ENCODE measurements at regions not wholly inside any gene's neighbourhood (a gene's known extent, or its start where the extent isn't known, plus 50 kb on each side); places are given as distances from the start of the nearest gene placed in this dataset.
"Not testable (repeated sequence)": the region's sequence is repeated elsewhere in the genome, so short reads cannot be mapped to it uniquely, and the experiment has no call there.

DNA sequence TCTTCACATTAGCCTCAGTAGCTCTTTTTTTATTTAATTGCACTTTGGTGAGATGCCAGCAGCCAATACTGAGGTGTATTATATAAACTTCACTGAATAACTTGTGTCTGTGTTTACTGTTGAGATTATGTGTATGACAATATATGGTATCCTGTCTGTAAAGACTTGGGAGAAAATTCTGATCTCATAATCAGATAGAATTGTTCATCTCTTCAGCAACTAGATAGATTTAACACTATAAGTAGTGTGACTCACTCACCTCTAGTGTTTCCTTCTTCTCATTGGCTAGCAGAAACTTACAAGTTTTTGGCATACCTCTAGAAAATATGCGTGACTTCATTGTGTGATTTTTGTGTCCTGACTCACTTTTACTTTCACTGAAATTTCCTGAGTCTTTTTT lies 67.6 kb upstream of the TGFBR2 start:
- no peak for DNase-seq

DNA sequence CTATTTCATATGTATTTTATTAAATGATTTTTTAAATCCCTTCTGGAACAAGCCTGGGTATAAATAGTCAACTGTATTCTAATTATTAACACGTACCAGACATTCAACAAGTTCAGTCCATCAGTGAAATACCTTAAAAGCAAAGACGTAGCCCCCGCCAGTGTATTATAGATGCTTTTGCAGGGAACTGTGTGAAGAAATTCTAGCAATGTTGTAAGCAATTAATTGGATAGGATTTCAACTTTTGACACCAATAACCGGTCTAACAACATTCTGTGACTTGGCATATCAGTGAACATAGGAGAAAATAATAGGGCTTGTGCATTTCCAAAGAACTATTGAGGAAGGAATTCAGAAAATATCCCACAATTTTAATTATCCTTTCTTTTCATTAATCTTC lies 67.2 kb upstream of the TGFBR2 start:
- no peak for DNase-seq

DNA sequence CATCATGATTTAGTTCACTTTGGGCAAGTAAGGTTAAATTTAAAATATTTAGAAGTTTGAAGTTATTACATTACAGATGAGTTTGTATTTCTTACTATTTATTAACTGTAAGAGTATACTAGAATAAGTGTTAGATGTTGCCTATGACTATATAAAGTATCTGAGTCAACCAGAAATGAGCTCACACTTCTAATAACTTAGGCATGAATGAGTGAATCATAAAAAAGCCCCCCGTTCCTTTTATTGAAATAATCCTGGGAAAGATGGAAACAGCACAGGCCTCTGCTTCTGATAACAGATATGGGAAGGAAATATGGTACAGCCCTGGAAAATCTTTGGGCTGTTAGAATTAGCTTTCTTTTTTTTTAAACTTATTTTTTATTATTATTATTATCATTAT lies 66.6 kb upstream of the TGFBR2 start:
- DNase-seq: no peak

DNA sequence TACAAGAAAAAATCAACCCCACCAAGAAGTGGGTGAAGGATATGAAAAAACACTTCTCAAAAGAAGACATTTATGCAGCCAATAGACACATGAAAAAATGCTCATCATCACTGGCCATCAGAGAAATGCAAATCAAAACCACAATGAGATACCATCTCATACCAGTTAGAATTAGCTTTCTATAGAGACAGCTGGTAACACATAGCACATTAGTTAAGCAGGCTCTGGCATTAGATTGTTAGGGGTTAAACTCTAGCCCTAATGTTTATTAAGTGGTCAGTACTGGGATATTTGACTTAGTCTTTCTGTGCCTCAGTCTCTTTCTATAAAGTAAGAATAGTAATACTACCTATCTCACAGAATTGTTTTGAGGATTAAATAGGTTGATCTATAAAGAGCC lies 65.2 kb upstream of the TGFBR2 start:
- not testable (repeated sequence) for DNase-seq

DNA sequence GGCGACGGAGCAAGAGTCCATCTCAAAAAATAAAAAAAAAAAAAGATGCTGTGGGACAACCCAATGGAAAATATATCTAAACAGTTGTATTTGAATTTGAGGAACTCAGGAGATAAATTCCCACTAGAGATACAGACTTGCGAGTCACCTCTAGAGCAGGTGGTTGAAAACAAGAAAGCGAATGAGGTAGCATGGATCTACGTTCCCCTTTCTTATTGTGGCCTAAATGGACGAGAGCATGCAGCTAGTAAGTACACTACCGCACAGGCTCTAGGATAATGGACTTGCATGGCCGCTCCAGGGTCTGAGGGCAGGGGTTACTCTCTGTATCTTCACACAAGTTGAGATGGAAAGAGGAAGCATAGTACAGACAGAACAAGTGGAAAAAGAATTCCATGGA lies 63.5 kb upstream of the TGFBR2 start:
- no peak for DNase-seq

DNA sequence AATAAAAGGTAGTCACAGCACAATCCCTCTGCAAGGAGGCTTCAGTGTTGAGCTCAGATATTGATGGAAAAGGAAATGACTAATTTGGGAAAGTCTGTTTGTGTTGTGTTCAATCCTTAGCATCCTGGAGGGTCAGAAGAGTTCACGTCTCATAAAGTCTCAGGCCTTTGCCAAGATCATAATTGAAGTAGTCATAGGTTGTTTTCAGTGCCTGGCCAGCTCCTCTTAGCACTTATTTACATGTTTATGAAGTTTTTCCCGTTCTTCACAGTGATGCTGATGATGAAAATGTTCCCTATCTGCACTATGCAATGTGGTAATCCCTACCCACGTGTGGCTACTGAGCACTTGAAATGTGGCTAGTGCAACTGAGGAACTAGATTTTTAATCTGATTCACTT lies 61.6 kb upstream of the TGFBR2 start:
- DNase-seq: no peak

DNA sequence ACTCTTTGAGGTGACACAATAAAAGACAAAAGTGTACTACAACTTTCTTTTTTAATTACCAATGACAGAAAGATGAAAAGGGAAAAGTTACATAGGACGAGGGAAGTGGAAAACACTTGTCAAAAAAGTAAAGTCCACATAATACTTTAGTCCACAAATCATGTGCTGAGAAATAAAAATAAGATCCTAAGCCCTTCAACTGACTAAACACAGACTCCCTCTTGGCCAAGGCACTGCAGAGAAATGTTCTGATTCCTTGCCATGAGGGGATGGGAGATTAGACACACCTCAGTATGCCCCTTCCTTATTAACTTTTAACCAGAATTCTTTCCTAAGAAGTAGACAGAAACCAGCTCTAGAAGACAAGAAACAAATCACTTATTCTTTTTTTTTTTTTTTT lies 59.5 kb upstream of the TGFBR2 start:
- no peak for DNase-seq

DNA sequence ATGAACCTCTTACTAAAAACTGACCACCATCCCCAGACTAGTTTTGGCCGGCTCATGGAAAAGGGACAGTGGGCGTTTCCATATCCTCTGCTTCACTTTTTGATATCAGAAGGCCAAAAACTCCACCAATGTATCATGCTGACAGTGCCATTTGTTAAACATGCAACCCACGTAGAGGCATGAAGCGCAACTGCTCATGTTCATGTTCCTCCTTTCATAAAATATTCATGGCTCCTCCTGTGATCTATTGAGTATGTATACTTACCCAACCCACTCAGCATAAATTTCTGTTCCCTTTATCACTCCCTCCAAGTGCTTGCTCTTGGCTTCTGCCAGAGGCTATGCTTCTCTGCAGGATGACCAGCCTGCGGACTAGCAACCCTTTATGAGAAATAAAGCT lies 58.7 kb upstream of the TGFBR2 start:
- no peak for DNase-seq

DNA sequence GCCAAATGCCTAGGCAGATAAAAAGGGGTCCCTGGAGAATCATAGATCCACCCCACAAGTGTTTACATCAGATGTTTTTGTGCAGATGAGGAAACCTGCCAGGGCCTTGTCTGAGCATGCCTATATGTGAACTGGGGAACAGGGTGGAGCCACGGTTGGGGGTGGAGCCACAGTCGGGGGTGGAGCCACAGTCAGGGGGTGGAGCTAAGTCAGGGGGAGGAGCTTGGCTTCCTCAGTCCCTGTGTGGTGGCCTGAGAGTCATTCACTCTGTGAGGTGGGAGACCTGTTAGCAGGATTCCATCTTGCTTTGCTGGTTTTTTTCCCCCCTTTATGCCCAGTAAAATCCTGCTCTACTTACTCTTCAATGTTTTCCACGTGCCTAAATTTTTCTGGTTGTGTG lies 57.8 kb upstream of the TGFBR2 start:
- DNase-seq: peak; percentile 67 to 71

DNA sequence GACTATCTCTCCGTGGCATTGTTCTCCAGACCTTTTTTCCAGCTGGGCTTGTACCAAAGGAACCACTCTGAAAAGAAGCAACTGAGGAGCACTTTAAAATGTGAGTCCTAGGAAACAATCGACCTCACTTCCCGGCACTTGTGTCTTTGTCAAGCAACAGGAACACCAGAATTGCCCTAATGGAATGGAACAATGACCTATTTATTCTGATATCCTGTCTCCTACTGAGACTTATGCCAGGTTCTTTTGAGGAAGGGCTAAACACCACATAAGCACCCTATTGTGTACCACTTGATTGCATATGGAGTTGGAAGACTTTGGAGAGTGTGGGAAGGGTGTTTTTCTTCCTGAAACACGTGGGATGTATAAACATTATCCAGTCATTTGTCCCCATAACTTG lies 56.8 kb upstream of the TGFBR2 start:
- no peak for DNase-seq

DNA sequence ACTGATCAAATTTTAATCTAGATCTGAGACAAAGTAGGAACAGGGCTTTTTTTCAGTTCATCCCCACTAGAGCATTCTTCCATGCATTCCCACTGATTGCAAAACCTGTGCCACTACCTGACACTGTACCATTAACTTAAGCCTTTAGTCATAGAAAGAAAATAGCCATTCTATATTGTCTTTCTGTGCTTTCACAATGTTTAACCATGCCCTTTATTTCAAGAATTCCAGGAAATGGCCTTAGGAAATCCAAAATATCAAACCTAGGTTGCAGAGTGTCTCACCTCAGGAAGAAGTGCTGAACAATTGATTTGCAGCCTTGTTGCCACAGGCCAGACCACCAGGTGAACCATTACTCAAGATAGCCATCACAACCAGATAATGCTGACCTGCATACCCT lies 56.2 kb upstream of the TGFBR2 start:
- no peak for DNase-seq

DNA sequence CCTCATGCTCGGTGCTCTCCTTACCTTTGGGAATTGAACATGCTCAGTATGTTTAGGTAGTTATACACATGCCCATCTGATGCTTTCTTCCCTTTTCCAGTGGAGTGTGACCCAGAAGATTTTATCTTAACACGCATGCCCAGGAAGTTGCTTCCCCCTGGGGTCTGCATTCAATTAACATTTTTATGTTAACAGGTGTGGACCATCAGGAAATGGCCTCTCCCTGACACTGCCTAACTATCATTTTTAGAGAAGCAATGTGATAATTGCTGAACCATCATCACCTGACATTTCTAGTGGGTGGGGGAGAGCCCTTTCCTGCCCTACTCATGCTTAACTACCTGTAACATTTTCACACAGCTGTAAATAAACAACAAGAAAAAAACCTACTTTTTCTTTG lies 55.1 kb upstream of the TGFBR2 start:
- DNase-seq: no peak

DNA sequence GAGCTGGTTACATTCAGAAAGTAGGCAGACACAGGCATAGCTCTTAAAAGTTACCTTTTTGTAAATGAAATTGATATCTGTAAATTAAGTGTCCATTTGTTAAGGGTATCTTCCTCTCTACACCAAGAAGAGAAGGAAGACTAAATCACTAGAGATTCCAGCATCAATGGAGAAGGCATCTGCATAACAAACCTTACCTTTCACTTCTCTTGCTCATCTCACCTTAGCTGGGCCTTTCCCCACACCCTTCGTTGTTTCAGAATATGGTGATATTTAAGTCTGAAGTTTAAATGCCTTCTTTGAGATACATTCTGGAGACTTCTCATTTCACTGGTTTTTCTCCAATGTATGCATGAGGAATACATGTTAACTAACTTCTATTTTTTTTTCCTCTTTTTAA lies 54.5 kb upstream of the TGFBR2 start:
- DNase-seq: no peak

DNA sequence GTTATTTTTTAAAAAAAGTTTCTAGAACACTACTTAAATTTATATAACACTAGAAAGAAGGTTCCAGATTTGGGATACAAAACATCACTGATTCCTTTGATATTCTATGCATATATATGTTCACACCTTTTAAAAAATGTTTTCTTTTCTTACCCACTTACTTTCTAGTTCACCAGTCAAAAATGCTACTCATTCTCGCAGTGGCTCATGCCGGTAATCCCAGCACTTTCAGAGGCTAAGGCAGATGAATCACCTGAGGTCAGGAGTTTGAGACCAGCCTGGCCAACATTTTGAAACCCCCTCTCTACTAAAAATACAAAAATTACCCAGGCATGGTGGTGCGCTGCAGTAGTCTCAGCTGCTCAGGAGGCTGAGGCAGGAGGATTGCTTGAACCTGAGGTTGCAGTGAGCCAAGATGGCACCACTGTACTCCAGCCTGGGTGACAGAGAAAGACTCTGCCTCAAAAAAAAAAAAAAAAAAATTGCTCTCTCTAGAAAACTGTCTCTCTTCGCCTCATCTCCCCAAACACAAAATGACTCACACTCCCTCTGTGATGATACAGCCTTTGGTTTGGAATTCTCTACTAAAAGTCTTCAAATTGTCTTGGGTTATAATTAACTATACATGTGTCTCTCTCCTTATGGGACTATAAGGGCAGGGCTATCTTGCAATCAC lies 52.6 kb upstream of the TGFBR2 start:
- DNase-seq: peak; percentile 35 to 43

DNA sequence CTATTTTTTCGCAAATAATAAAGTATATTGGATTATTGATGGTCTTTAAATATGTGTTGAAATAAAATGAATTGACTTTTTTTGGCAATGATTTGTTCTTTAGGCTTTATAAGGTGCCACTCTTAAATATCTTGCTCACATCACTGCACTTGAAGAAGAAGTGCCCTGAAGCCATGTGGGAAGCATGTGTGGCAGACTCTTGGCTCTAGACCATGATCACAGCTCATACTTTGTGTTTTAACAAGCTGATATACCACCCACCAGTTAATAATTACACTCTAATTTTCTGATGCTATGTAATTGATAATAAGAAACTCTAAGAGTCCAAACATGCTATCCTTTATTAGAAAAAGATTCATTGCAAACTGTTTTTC lies 52.1 kb upstream of the TGFBR2 start:
- no peak for DNase-seq

DNA sequence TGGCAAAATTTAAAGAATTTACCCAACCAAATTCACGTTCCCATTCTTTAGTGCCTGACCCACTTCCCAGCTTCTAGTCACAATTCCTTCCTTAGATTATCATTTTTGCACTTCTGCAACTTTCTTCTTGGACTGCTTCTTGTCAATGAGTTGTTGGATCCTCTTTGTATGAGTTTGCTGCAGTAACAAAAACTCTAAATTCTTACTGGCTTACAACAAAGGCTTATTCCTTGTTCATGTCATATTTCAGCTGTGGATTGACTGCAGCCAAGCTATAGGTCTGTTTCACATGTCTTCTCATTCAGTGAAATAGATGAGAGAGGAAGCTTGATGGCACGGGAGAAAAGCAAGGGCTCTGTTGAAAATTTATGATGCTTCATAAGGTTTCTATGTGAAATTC lies 50.4 kb upstream of the TGFBR2 start:
- no peak for DNase-seq
